ENCODE measurements at regions not wholly inside any gene's neighbourhood (a gene's known extent, or its start where the extent isn't known, plus 50 kb on each side); places are given as distances from the start of the nearest gene placed in this dataset.
"Not testable (repeated sequence)": the region's sequence is repeated elsewhere in the genome, so short reads cannot be mapped to it uniquely, and the experiment has no call there.

DNA sequence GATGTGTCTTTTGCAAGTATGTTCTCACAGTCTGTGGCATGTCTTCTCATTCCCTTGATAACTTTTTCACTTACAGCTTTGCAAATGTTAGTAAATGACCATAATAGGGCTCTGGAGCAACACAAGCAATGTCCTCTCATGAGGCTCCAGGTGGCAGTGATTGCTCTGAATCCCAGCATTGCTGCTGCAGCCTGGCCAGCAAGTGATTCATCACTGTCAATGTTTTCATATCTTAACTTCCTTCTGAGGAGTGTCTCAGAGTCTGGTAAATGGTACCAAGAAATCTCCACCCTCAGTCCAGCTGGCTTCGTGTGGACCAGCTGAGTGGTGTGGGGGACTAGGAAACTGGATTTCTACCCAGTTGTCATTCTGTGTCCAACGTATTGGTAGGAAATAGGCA, 139.6 kb downstream of the MYLK4 start:
- intact Hi-C loops (cut with DNase I) = no loop called here
- DNase-seq = no peak

GRCh38 chr6:2608503-2608902, 142.2 kb downstream of the MYLK4 start:
- intact Hi-C loops (cut with DNase I) = no loop called here
- DNase-seq = no peak

DNA sequence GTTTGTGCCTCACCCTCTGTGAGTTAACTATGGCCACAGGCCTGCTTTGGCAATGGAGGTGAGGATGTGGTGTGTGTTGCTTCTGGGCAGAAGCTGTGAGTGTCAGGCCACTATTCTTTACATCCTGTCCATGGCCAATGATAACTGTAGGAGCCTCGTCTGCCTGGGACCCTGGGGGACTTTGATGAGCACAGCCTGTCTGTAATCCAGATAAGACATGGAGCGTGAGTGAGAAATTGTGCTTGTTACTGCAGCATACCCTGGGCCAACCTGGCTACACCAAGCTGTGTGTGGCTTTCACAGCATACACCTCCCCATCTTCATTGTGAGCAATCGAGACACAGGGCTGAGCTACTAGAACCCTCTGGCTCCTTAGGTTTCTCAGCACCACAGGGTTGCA, 150.4 kb downstream of the MYLK4 start:
- DNase-seq = no peak
- intact Hi-C loops (cut with DNase I) = no loop called here

DNA sequence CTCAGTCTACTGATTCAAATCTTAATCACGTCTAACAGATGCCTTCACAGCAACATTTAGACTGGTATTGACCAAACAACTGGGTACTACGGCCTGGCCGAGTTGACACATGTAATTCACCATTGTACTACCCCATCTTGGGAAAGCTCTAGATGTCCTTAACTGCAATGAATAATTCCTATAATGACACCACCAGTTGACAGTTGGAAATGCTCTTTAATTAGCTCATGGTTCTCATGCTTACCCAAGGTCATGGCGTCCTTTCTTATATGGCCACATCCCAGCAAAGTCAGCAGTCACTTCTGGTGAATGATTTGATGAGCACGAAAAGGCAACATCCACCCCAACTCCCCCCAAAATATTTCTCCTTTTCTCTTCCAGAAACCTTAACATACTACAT, 150.9 kb downstream of the MYLK4 start:
- DNase-seq = no peak
- intact Hi-C loops (cut with DNase I) = no loop called here

- no peak for DNase-seq
- intact Hi-C loops (cut with DNase I) = no loop called here
These were observed 151.9 kb downstream of the MYLK4 start for GRCh38 chr6:2598867-2599266.

GRCh38 chr6:2597991-2598390, 152.7 kb downstream of the MYLK4 start:
- DNase-seq = no peak
- intact Hi-C loops (cut with DNase I) = no loop called here

DNA sequence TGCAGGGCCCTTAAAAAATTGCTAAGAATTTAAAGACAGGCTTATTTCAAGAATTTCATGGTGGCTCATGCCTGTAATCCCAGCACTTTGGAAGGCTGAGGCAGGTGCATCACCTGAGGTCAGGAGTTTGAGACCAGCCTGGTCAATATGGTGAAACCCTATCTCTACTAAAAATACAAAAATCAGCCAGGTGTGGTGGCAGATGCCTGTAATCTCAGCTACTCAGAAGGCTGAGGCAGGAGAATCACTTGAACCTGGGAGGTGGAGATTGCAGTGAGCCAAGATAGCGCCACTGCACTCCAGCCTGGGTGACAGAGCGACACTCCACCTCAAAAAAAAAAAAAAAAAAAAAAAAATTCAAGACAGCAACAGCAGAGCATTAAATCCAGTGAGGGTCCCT, 153.3 kb downstream of the MYLK4 start:
- DNase-seq; intact Hi-C loops (cut with DNase I): not testable (repeated sequence)

GRCh38 chr6:2596222-2596621, 154.5 kb downstream of the MYLK4 start:
- DNase-seq = no peak
- intact Hi-C loops (cut with DNase I) = no loop called here

GRCh38 chr6:2594868-2595267, 155.9 kb downstream of the MYLK4 start:
- intact Hi-C loops (cut with DNase I) = no loop called here
- DNase-seq = no peak

DNA sequence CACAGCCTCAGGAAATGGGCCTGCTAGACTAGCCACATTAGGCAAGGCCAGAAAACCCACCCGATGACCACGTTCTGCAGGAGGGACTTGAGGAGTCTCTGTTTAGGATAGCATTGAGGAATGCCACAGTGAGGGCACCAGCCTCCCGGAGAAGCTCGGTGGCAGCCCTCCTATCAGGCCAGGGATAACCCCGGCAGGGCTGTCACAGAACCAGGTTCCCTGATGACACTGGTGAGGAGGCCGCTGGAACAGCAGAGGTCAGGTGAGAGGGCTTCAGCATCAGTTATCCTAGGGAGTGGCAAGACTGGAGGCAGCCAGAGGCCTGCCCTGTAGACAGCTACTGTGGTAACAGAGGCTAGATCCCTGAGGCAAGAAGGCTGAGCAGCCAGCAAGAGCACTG, 157.6 kb downstream of the MYLK4 start:
- intact Hi-C loops (cut with DNase I) = no loop called here
- peak in 1 of 10 donors; percentile 62 for DNase-seq

DNA sequence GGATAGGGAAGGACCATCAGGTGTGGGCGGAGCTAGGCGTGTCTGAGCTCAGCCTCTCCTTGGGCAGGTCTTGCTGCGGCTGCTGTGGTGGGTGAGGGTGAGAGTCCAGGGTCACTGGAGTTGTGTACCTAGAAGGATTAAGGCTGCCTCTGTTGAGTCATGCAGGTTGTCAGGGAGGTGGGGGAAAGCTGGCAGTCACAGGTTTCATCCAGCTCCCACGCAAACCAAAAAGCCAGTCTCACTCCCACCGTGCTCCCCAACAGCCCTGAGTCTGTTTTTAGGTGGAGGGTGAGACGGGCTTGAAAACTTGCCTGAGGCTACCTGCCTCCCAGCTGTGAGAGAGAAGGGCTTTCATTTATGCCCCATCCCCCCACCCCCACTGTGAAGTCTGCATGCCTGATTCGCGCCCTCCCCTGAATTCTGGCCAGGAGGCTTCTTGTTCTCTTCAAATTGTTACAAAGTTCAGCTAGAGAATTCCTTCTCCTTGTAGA, 161.5 kb downstream of the MYLK4 start:
- intact Hi-C loops (cut with DNase I) = no loop called here
- no peak for DNase-seq

GRCh38 chr6:2583459-2583858, 167.3 kb downstream of the MYLK4 start:
- intact Hi-C loops (cut with DNase I) = no loop called here
- DNase-seq = no peak

- DNase-seq = no peak
- intact Hi-C loops (cut with DNase I) = no loop called here
These were observed 168.5 kb downstream of the MYLK4 start for GRCh38 chr6:2582268-2582667.

GRCh38 chr6:2581611-2582010, 169.1 kb downstream of the MYLK4 start:
- intact Hi-C loops (cut with DNase I) = no loop called here
- no peak for DNase-seq

DNA sequence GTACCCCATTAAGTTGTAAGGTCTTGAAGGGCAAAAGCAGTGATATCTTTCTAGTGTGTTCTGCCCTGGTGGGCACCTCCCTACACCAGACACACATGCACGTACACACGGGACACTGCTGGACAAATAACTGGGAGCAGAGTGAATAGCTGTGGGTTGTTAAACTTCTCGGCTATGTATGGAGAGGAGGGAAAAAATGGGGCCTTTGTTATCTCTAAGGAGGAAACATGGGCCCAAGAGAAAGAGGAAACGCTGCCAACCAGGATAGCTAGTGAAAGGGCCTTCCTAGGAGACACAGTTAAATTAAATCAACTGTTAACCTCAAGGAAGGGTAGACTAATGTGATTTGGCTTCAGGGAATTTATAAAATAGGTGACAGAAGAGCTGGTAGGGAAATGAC, 169.7 kb downstream of the MYLK4 start:
- intact Hi-C loops (cut with DNase I) = no loop called here
- no peak for DNase-seq

- intact Hi-C loops (cut with DNase I) = no loop called here
- DNase-seq = no peak
These were observed 170.7 kb downstream of the MYLK4 start for GRCh38 chr6:2579804-2580570.

GRCh38 chr6:2579241-2579761, 171.4 kb downstream of the MYLK4 start:
- intact Hi-C loops (cut with DNase I) = no loop called here
- no peak for DNase-seq

DNA sequence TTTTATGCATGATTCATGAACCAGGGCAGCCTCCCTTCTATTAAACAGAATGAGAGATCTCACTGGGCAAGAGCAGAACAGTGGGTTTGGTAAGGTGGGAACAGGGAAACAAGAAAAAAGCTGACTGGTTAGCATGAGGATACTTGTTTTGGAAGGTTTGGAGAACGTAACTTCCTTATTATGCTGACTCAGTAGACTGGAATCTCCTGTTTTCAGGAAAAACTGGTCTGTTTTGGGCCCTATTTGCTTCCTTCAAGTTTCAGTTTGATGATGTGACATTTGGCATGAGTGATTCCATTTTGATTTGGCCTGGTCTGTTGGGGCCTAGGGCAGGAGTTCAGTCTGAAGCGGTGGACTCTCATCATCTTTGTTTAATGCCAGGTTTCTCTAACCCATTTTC, 172.0 kb downstream of the MYLK4 start:
- DNase-seq = no peak
- intact Hi-C loops (cut with DNase I) = no loop called here

GRCh38 chr6:2576499-2576898, 174.2 kb downstream of the MYLK4 start:
- DNase-seq = no peak
- intact Hi-C loops (cut with DNase I) = no loop called here

DNA sequence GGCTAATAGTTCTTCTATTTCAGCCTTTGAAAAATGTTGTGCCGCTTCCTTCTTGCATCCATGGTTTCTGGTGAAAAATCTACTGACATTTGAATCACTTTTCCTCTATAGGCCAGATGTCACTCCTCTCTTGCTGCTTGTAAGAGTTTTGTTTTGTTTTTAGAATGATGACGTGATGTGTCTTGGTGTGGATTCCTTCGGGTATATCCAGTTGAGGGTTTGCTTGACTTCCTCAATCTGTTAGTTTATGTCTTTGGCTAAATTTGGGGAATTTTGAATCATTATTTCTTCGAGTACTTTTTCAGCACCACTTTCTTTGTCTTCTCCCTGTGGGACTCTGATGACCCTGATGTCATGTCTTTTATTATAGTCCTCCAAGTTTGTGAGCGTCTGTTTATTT, 175.5 kb downstream of the MYLK4 start:
- DNase-seq = no peak
- intact Hi-C loops (cut with DNase I) = no loop called here

DNA sequence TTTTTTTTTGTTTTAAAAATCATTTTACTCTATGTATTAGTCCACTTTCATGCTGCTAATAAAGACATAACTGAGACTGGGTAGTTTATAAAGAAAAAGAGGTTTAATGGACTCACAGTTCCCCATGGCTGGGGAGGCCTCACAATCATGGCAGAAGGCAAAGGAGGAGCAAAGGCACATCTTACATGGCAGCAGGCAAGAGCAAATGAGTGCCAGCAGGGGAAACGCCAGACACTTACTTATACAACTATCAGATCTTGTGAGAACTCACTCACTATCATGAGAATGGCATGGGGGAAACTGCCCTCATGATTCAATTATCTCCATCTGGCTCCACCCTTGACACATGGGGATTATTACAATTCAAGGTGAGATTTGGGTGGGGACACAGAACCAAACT, 181.3 kb downstream of the MYLK4 start:
- DNase-seq; intact Hi-C loops (cut with DNase I): not testable (repeated sequence)

GRCh38 chr6:2566048-2566447, 184.7 kb downstream of the MYLK4 start:
- no peak for DNase-seq
- intact Hi-C loops (cut with DNase I) = no loop called here

- DNase-seq = no peak
- intact Hi-C loops (cut with DNase I) = no loop called here
These were observed 185.2 kb downstream of the MYLK4 start for GRCh38 chr6:2565499-2565898.
